ENCODE measurements at regions not wholly inside any gene's neighbourhood (a gene's known extent, or its start where the extent isn't known, plus 50 kb on each side); places are given as distances from the start of the nearest gene placed in this dataset.

GRCh38 chr20:22302039-22302438 is 282.3 kb downstream of the FOXA2 start:
- no peak for TF ChIP-seq CTCF (IDR thresholded peaks at IDR 0.05)
- TF ChIP-seq POLR2A (IDR thresholded peaks at IDR 0.05) = no peak
